ENCODE measurements at regions not wholly inside any gene's neighbourhood (a gene's known extent, or its start where the extent isn't known, plus 50 kb on each side); places are given as distances from the start of the nearest gene placed in this dataset.

DNA sequence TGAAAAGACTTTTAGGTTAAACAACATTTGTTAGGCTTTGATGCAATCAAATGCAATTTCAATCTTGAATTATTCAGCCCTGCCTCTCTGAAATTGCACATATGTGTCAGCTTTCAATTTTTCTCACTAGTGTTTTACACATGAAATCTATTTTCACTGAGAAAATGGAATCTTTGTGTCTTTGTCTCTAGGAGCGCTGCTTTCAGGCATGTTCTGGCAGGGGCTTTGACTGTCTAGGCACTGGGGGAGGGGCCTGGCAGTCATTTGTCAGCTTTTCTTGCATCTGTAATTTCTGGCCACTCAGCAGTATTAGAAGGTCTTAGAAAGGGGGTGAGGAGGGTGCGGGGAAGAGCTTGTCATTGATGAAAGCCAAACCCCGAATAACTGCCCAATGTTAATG, 264.4 kb downstream of the PTPRC start:
- Histone ChIP-seq H4K20me1 (ENCODE audit: insufficient read depth, low read length) (no peaks in the 10 kb centered on the region), H3K36me3 (replicated peaks in 1 of 2; ENCODE audit: control insufficient read depth in 1 of 2, insufficient read depth in 2 of 2, low read length in 2 of 2) (no peaks in the 10 kb centered on the region), H2AFZ (ENCODE audit: low read length) (no peak overlapping the region), H3K27me3 (ENCODE audit: control insufficient read depth in 1 of 2, insufficient read depth in 2 of 2, low read length in 2 of 2) (no peaks in the 10 kb centered on the region), H3K4me3 (replicated peaks in 1 of 3; ENCODE audit: insufficient read depth in 1 of 3, low read depth in 2 of 3, low read length in 3 of 3) (no peak overlapping the region), H3K79me2 (ENCODE audit: insufficient read depth, low read length) (no peaks in the 10 kb centered on the region), H3K27ac (ENCODE audit: extremely low read length, insufficient read depth, low read length) (no peak overlapping the region), H3K4me1 (ENCODE audit: insufficient read depth, low read length) (no peaks in the 10 kb centered on the region), H3K9ac (ENCODE audit: insufficient read depth, low read depth, low read length) (no peak overlapping the region), H3K4me2 (ENCODE audit: low read depth, low read length) (no peak overlapping the region), H3K9me3 (ENCODE audit: low read length) (no peaks in the 10 kb centered on the region)
- DNase-seq (ENCODE audit: low spot score) (no peak), FAIRE-seq (no peak), ATAC-seq (no peak)
- in situ Hi-C loops (cut with HindIII; ENCODE audit: extremely low pct_ligation_motif_present, low pct_unique_long_range_greater_than_20kb) (no loop called here), intact Hi-C loops (cut with micrococcal nuclease; ENCODE audit: unreplicated experiment) (no loop called here)
- BruUV-seq (replicated peaks): no TSS peak
- ChIA-PET CTCF (ENCODE audit: low intra/inter-chr PET ratio, low total read pairs) (no interaction called here), POLR2A (no interaction called here)
- TF ChIP-seq FOXK2 (IDR thresholded peaks at IDR 0.05): no peak
- no peak for TF ChIP-seq IRF2 (CRISPR knock-in tag; IDR thresholded peaks at IDR 0.05)
- TF ChIP-seq IKZF1 (IDR thresholded peaks at IDR 0.05): no peak
- TF ChIP-seq, protein P1, sequence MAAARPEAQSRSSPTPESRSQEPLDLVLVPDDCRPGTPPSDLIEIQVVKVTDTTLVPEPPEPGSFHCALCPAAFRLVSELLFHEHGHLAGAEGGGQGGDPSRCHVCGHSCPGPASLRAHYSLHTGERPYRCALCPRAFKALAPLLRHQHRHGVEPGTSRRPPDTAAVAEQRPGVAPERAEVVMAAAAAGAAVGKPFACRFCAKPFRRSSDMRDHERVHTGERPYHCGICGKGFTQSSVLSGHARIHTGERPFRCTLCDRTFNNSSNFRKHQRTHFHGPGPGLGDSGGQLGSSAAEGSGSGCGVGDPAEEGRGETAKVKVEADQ (CRISPR knock-in tag; IDR thresholded peaks at IDR 0.05; ENCODE audit: borderline replicate concordance): no peak
- TF ChIP-seq, protein P2, sequence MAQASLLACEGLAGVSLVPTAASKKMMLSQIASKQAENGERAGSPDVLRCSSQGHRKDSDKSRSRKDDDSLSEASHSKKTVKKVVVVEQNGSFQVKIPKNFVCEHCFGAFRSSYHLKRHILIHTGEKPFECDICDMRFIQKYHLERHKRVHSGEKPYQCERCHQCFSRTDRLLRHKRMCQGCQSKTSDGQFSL (CRISPR knock-in tag; IDR thresholded peaks at IDR 0.05): no peak
- TF ChIP-seq MYNN (CRISPR knock-in tag; IDR thresholded peaks at IDR 0.05; ENCODE audit: low read depth): no peak
- no peak for TF ChIP-seq ZNF234 (CRISPR knock-in tag; conservative IDR thresholded peaks at IDR 0.05)
- peak; percentile 44 to 67; a peak in 3 of 4 replicates for TF ChIP-seq MAFK (conservative IDR thresholded peaks at IDR 0.05 in 1 of 2, IDR thresholded peaks at IDR 0.05 in 1 of 2; ENCODE audit: low read length in 2 of 2)
- peak; percentile 68 for TF ChIP-seq MAFF (IDR thresholded peaks at IDR 0.05; ENCODE audit: low read depth, low read length)
- TF ChIP-seq ZNF605 (CRISPR knock-in tag; IDR thresholded peaks at IDR 0.05): no peak
- 86% methylated on average over 3 of the region's 3 CpGs for WGBS (ENCODE audit: low lambda C conversion rate)

DNA sequence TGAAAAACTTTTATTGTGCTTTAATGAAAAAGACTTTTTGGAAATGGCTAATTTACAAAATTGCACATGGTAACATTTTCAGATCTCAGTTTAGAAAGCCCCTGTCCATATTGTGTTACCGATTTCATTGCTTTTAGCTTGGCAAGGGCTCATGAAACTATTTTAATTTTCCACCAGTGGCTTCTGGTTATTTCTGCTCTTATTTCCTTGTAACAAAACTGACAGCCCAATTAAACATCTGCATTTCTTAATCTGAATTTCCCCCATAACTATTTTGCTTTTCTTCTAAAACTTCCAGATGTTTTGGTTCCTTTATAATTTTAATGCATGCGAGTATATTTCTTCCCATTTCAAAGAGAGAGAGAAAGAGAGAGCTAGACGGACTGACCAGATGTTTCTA, 264.8 kb downstream of the PTPRC start:
- CTCF ChIA-PET (ENCODE audit: low intra/inter-chr PET ratio, low total read pairs): no interaction called here
- FAIRE-seq: no peak

More for the DNA sequence above, 264.8 kb downstream of the PTPRC start:
- Histone ChIP-seq H4K20me1 (ENCODE audit: insufficient read depth, low read length) (no peaks in the 10 kb centered on the region), H3K27ac (ENCODE audit: extremely low read length, insufficient read depth, low read length) (no peak overlapping the region), H3K36me3 (replicated peaks in 1 of 2; ENCODE audit: control insufficient read depth in 1 of 2, insufficient read depth in 2 of 2, low read length in 2 of 2) (no peaks in the 10 kb centered on the region), H3K79me2 (ENCODE audit: insufficient read depth, low read length) (no peaks in the 10 kb centered on the region), H2AFZ (ENCODE audit: low read length) (no peak overlapping the region), H3K4me2 (ENCODE audit: low read depth, low read length) (no peak overlapping the region), H3K4me1 (ENCODE audit: insufficient read depth, low read length) (no peaks in the 10 kb centered on the region), H3K27me3 (ENCODE audit: control insufficient read depth in 1 of 2, insufficient read depth in 2 of 2, low read length in 2 of 2) (no peaks in the 10 kb centered on the region), H3K4me3 (replicated peaks in 1 of 3; ENCODE audit: insufficient read depth in 1 of 3, low read depth in 2 of 3, low read length in 3 of 3) (no peak overlapping the region), H3K9me3 (ENCODE audit: low read length) (no peaks in the 10 kb centered on the region), H3K9ac (ENCODE audit: insufficient read depth, low read depth, low read length) (no peak overlapping the region)
- intact Hi-C loops (cut with micrococcal nuclease; ENCODE audit: unreplicated experiment) (no loop called here), in situ Hi-C loops (cut with HindIII; ENCODE audit: extremely low pct_ligation_motif_present, low pct_unique_long_range_greater_than_20kb) (no loop called here)
- POLR2A ChIA-PET: no interaction called here
- no TSS peak for BruUV-seq (replicated peaks)
- no peak for DNase-seq (ENCODE audit: low spot score)
- ATAC-seq: no peak
- TF ChIP-seq, protein P3, sequence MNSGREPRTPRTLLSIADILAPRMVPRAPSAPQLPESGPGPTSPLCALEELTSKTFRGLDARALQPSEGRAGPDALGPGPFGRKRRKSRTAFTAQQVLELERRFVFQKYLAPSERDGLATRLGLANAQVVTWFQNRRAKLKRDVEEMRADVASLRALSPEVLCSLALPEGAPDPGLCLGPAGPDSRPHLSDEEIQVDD (CRISPR knock-in tag; IDR thresholded peaks at IDR 0.05; ENCODE audit: borderline replicate concordance): no peak
- TF ChIP-seq NBN (conservative IDR thresholded peaks at IDR 0.05): no peak
- TF ChIP-seq, protein P4, sequence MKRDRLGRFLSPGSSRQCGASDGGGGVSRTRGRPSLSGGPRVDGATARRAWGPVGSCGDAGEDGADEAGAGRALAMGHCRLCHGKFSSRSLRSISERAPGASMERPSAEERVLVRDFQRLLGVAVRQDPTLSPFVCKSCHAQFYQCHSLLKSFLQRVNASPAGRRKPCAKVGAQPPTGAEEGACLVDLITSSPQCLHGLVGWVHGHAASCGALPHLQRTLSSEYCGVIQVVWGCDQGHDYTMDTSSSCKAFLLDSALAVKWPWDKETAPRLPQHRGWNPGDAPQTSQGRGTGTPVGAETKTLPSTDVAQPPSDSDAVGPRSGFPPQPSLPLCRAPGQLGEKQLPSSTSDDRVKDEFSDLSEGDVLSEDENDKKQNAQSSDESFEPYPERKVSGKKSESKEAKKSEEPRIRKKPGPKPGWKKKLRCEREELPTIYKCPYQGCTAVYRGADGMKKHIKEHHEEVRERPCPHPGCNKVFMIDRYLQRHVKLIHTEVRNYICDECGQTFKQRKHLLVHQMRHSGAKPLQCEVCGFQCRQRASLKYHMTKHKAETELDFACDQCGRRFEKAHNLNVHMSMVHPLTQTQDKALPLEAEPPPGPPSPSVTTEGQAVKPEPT (CRISPR knock-in tag; IDR thresholded peaks at IDR 0.05; ENCODE audit: low read depth): no peak
- WGBS (ENCODE audit: low lambda C conversion rate): 78% methylated on average over 3 of the region's 3 CpGs
